HL-60 (cell line): ENCODE measurements at regions not wholly inside any gene's neighbourhood (a gene's known extent, or its start where the extent isn't known, plus 50 kb on each side); places are given as distances from the start of the nearest gene placed in this dataset.

ENCODE experiments used
- GABPA ChIP-seq: IDR thresholded peaks from 2 replicates; pipeline ENCODE4 v1.6.1; 2012; ENCODE audit warnings: low read depth
- POLR2AphosphoS5 ChIP-seq: IDR thresholded peaks from 2 replicates; pipeline ENCODE4 v1.6.1; 2012; ENCODE audit warnings: low read depth
- REST ChIP-seq: IDR thresholded peaks from 2 replicates; pipeline ENCODE4 v1.6.1; 2012; ENCODE audit warnings: low read depth; ENCODE audit not compliant: insufficient replicate concordance
- TF ChIP-seq, protein P1 (sequence below): IDR thresholded peaks from one replicate; pipeline ENCODE4 v1.5.1; 2011; ENCODE audit warnings: low read length, control low read depth, inconsistent platforms; ENCODE audit not compliant: insufficient read depth

- TF ChIP-seq, protein P1, sequence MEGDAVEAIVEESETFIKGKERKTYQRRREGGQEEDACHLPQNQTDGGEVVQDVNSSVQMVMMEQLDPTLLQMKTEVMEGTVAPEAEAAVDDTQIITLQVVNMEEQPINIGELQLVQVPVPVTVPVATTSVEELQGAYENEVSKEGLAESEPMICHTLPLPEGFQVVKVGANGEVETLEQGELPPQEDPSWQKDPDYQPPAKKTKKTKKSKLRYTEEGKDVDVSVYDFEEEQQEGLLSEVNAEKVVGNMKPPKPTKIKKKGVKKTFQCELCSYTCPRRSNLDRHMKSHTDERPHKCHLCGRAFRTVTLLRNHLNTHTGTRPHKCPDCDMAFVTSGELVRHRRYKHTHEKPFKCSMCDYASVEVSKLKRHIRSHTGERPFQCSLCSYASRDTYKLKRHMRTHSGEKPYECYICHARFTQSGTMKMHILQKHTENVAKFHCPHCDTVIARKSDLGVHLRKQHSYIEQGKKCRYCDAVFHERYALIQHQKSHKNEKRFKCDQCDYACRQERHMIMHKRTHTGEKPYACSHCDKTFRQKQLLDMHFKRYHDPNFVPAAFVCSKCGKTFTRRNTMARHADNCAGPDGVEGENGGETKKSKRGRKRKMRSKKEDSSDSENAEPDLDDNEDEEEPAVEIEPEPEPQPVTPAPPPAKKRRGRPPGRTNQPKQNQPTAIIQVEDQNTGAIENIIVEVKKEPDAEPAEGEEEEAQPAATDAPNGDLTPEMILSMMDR: no peak
- TF ChIP-seq POLR2AphosphoS5: no peak
- no peak for TF ChIP-seq GABPA
- no peak for TF ChIP-seq REST
Observed at GRCh38 chr7:18294411-18294810, 201.1 kb upstream of the HDAC9 start.
